Vagina (tissue), 2 donors: ENCODE measurements at regions not wholly inside any gene's neighbourhood (a gene's known extent, or its start where the extent isn't known, plus 50 kb on each side); places are given as distances from the start of the nearest gene placed in this dataset.
"Not testable (repeated sequence)": the region's sequence is repeated elsewhere in the genome, so short reads cannot be mapped to it uniquely, and the experiment has no call there.

ENCODE experiments used
- DNase-seq, 2 donors: peaks; one replicate each; pipeline ENCODE4 v3.0.0-alpha.2; 2017; ENCODE audit errors: extremely low spot score in 2 of 2
- H3K27ac ChIP-seq: fragments of 200-600 bp; sonication (generic); one replicate; pipeline ENCODE4 v1.5.1; 2019
- H3K27me3 ChIP-seq: fragments of 200-600 bp; sonication (generic); one replicate; pipeline ENCODE4 v1.5.1; 2019
- H3K36me3 ChIP-seq, 2 donors: fragments of 200-600 bp; sonication (generic); one replicate each; pipeline ENCODE4 v1.5.1; 2017 to 2019
- H3K4me1 ChIP-seq: fragments of 200-600 bp; sonication (generic); one replicate; pipeline ENCODE4 v1.5.1; 2019
- H3K4me3 ChIP-seq, 2 donors: fragments of 200-600 bp; sonication (generic); 1 replicate in 1 of 2; 2 replicates in 1 of 2; pipeline ENCODE4 v1.5.1; 2016 to 2019
- H3K9me3 ChIP-seq: fragments of 200-600 bp; sonication (generic); one replicate; pipeline ENCODE4 v1.5.1; 2019
- CTCF ChIP-seq, 3 experiments: fragments of 450-650 bp in 2 of 3; fragments of 200-600 bp in 1 of 3; sonication (generic) in 1 of 3; IDR thresholded peaks; one replicate each; pipeline ENCODE4 v1.5.1; 2017 to 2019; ENCODE audit warnings: antibody characterized with exemption in 3 of 3, mild to moderate bottlenecking in 2 of 3, moderate library complexity in 2 of 3
- POLR2A ChIP-seq, 2 donors: fragments of 450-650 bp; IDR thresholded peaks; one replicate each; pipeline ENCODE4 v1.6.1; 2017; ENCODE audit warnings: antibody characterized with exemption in 2 of 2, mild to moderate bottlenecking in 2 of 2, moderate library complexity in 2 of 2
- POLR2AphosphoS5 ChIP-seq, 2 donors: sonication (generic); formaldehyde crosslinking; IDR thresholded peaks; one replicate each; pipeline ENCODE4 v1.9.0; 2017; ENCODE audit warnings: antibody characterized with exemption in 2 of 2, mild to moderate bottlenecking in 2 of 2, low read depth in 1 of 2; ENCODE audit not compliant: insufficient read depth in 1 of 2
- intact Hi-C: fragments of 100-400 bp; cut with DNase I; formaldehyde crosslinking; loops from one replicate; pipeline ENCODE4 v1.15.1; 2023

GRCh38 chrX:52261125-52261462 lies 76.4 kb downstream of the MAGED4 start:
- H3K27me3 ChIP-seq: no peaks in the 10 kb centered on the region
- DNase-seq: no peak
- intact Hi-C loops: no loop called here
- TF ChIP-seq POLR2AphosphoS5 (IDR thresholded peaks at IDR 0.05; ENCODE audit: insufficient read depth in 1 of 2, low read depth in 1 of 2) (no peak), POLR2A (IDR thresholded peaks at IDR 0.05) (no peak), CTCF (IDR thresholded peaks at IDR 0.05) (no peak)
- H3K27ac ChIP-seq: no peak overlapping the region
- no peaks in the 10 kb centered on the region for H3K9me3 ChIP-seq
- peak overlapping the region; percentile 48 to 52 for H3K4me3 ChIP-seq
- H3K4me1 ChIP-seq: peaks cover 14% of the 10 kb centered on the region
- H3K36me3 ChIP-seq: no peaks in the 10 kb centered on the region

GRCh38 chrX:52261463-52262194 lies 76.9 kb downstream of the MAGED4 start:
- no peaks in the 10 kb centered on the region for H3K27me3 ChIP-seq
- peaks cover 14% of the 10 kb centered on the region for H3K4me1 ChIP-seq
- intact Hi-C loops: no loop called here
- TF ChIP-seq CTCF (IDR thresholded peaks at IDR 0.05): peak; percentile 95 to 100 (median 96)
- TF ChIP-seq POLR2AphosphoS5 (IDR thresholded peaks at IDR 0.05; ENCODE audit: insufficient read depth in 1 of 2, low read depth in 1 of 2): peak; percentile 82 to 85
- TF ChIP-seq POLR2A (IDR thresholded peaks at IDR 0.05): no peak
- no peaks in the 10 kb centered on the region for H3K36me3 ChIP-seq
- DNase-seq: peak in 1 of 2 donors; percentile 96
- H3K4me3 ChIP-seq: peak overlapping the region; percentile 48 to 52
- H3K9me3 ChIP-seq: no peaks in the 10 kb centered on the region
- H3K27ac ChIP-seq: peak overlapping the region; percentile 83

GRCh38 chrX:52262195-52262546 lies 77.5 kb downstream of the MAGED4 start:
- no peak for DNase-seq
- peak overlapping the region; percentile 83 for H3K27ac ChIP-seq
- peaks cover 14% of the 10 kb centered on the region for H3K4me1 ChIP-seq
- intact Hi-C loops: no loop called here
- H3K36me3 ChIP-seq: no peaks in the 10 kb centered on the region
- TF ChIP-seq POLR2A (IDR thresholded peaks at IDR 0.05) (no peak), CTCF (IDR thresholded peaks at IDR 0.05) (no peak), POLR2AphosphoS5 (IDR thresholded peaks at IDR 0.05; ENCODE audit: insufficient read depth in 1 of 2, low read depth in 1 of 2) (no peak)
- peak overlapping the region; percentile 48 to 52 for H3K4me3 ChIP-seq
- H3K27me3 ChIP-seq: no peaks in the 10 kb centered on the region
- H3K9me3 ChIP-seq: no peaks in the 10 kb centered on the region

- no peak overlapping the region for H3K4me3 ChIP-seq
- no peaks in the 10 kb centered on the region for H3K9me3 ChIP-seq
- no peaks in the 10 kb centered on the region for H3K27me3 ChIP-seq
- H3K36me3 ChIP-seq: no peaks in the 10 kb centered on the region
- intact Hi-C loops: no loop called here
- no peak for DNase-seq
- no peak overlapping the region for H3K27ac ChIP-seq
- TF ChIP-seq CTCF (IDR thresholded peaks at IDR 0.05) (no peak), POLR2AphosphoS5 (IDR thresholded peaks at IDR 0.05; ENCODE audit: insufficient read depth in 1 of 2, low read depth in 1 of 2) (no peak), POLR2A (IDR thresholded peaks at IDR 0.05) (no peak)
- H3K4me1 ChIP-seq: peaks cover 14% of the 10 kb centered on the region
Observed at GRCh38 chrX:52263417-52263816, 78.7 kb downstream of the MAGED4 start.

- Histone ChIP-seq H3K4me1 (peaks cover 14% of the 10 kb centered on the region), H3K9me3 (no peaks in the 10 kb centered on the region), H3K4me3 (no peak overlapping the region), H3K27ac (no peak overlapping the region), H3K36me3 (no peaks in the 10 kb centered on the region), H3K27me3 (no peaks in the 10 kb centered on the region)
- TF ChIP-seq POLR2A (IDR thresholded peaks at IDR 0.05): no peak
- no peak for TF ChIP-seq POLR2AphosphoS5 (IDR thresholded peaks at IDR 0.05; ENCODE audit: insufficient read depth in 1 of 2, low read depth in 1 of 2)
- TF ChIP-seq CTCF (IDR thresholded peaks at IDR 0.05): no peak
- no peak for DNase-seq
- intact Hi-C loops: no loop called here
Observed at GRCh38 chrX:52265713-52266112, 81.0 kb downstream of the MAGED4 start.

- intact Hi-C loops, H3K4me1 ChIP-seq, H3K4me3 ChIP-seq, H3K27me3 ChIP-seq, DNase-seq, H3K9me3 ChIP-seq, H3K27ac ChIP-seq, H3K36me3 ChIP-seq: not testable (repeated sequence)
Observed at GRCh38 chrX:52268502-52268901, 83.8 kb downstream of the MAGED4 start.
